ENCODE measurements at regions not wholly inside any gene's neighbourhood (a gene's known extent, or its start where the extent isn't known, plus 50 kb on each side); places are given as distances from the start of the nearest gene placed in this dataset.

DNA sequence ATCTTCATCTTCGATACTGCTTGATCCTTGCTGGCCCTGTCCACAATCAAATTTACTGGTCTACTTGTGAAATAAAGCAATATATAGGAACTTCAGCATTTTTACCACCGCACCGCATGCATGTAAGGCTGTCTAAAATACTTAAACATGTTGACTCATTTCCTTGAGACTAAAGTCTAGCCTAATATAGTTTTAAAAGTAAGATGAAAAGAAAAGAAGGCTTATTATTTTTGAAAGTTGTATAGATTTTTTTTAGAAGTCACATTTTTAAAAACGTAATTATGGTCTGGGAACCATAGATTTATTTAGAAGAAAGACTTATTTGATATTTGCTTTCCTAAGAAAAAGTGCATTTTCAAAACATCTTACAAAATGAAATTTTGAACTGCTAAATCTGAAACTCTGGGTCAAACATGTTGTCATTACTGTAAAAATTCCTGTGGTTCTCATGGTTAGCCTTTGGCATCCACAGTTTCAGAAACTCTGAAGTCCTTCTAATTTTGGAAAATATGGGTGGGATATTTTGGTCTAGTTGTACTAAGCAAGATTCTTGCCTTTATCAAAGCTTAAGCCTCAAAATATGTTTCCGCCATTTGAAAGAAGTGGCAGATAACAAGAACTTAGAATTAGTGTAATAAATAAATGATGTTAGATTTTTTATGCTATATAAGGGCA, 423.5 kb upstream of the CTSO start:
- H3K36me3 ChIP-seq (ENCODE audit: control insufficient read depth, insufficient read depth, low read length) = no peaks in the 10 kb centered on the region

More for the DNA sequence above, 423.5 kb upstream of the CTSO start:
- WGBS, 2 experiments (ENCODE audit: extremely low coverage in 2 of 2, insufficient read length in 1 of 2) = no CpG with 5 or more reads among the region's 5 CpGs
- TF ChIP-seq FOS (IDR thresholded peaks at IDR 0.05; ENCODE audit: low read depth, low read length) = no peak
- TF ChIP-seq MAZ (IDR thresholded peaks at IDR 0.05; ENCODE audit: borderline replicate concordance, low read depth, low read length) = no peak
- TF ChIP-seq ELK1 (IDR thresholded peaks at IDR 0.05; ENCODE audit: borderline replicate concordance, low read depth, low read length) = no peak
- no peak for TF ChIP-seq RAD21 (IDR thresholded peaks at IDR 0.05; ENCODE audit: low read length)
- TF ChIP-seq SMC3 (IDR thresholded peaks at IDR 0.05; ENCODE audit: low read depth, low read length) = no peak
- no peak for TF ChIP-seq NFE2L2 (IDR thresholded peaks at IDR 0.05; ENCODE audit: low read depth, low read length)
- TF ChIP-seq MXI1 (IDR thresholded peaks at IDR 0.05; ENCODE audit: borderline replicate concordance, low read depth, low read length) = no peak
- TF ChIP-seq MAFK (IDR thresholded peaks at IDR 0.05; ENCODE audit: low read depth, low read length) = no peak
- no peak for TF ChIP-seq USF2 (IDR thresholded peaks at IDR 0.05; ENCODE audit: low read depth, low read length)
- TF ChIP-seq CEBPB (IDR thresholded peaks at IDR 0.05; ENCODE audit: low read depth, low read length) = no peak
- no peak for TF ChIP-seq RFX5 (IDR thresholded peaks at IDR 0.05; ENCODE audit: low read depth, low read length)
- no peak for TF ChIP-seq BHLHE40 (IDR thresholded peaks at IDR 0.05; ENCODE audit: low read depth, low read length)
- TF ChIP-seq, protein P1, sequence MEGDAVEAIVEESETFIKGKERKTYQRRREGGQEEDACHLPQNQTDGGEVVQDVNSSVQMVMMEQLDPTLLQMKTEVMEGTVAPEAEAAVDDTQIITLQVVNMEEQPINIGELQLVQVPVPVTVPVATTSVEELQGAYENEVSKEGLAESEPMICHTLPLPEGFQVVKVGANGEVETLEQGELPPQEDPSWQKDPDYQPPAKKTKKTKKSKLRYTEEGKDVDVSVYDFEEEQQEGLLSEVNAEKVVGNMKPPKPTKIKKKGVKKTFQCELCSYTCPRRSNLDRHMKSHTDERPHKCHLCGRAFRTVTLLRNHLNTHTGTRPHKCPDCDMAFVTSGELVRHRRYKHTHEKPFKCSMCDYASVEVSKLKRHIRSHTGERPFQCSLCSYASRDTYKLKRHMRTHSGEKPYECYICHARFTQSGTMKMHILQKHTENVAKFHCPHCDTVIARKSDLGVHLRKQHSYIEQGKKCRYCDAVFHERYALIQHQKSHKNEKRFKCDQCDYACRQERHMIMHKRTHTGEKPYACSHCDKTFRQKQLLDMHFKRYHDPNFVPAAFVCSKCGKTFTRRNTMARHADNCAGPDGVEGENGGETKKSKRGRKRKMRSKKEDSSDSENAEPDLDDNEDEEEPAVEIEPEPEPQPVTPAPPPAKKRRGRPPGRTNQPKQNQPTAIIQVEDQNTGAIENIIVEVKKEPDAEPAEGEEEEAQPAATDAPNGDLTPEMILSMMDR (conservative IDR thresholded peaks at IDR 0.05; ENCODE audit: low read depth, low read length) = no peak
- no peak for TF ChIP-seq POLR2A (IDR thresholded peaks at IDR 0.05; ENCODE audit: low read depth, low read length)
- TF ChIP-seq RCOR1 (IDR thresholded peaks at IDR 0.05; ENCODE audit: insufficient replicate concordance, low read length) = no peak
- TF ChIP-seq CHD1 (IDR thresholded peaks at IDR 0.05; ENCODE audit: low read depth, low read length) = no peak
- no peak overlapping the region for H2AK5ac ChIP-seq (ENCODE audit: low read depth, low read length)
- H2AFZ ChIP-seq (replicated peaks; ENCODE audit: low read length, poor library complexity) = no peak overlapping the region
- no peak overlapping the region for H4K5ac ChIP-seq (ENCODE audit: low read depth, low read length)
- H3K4ac ChIP-seq (ENCODE audit: low read depth, low read length) = no peak overlapping the region
- ChIA-PET POLR2A (ENCODE audit: unreplicated experiment) (no interaction called here), CTCF (interaction anchor here (0.9 to 1.0 kb wide), 2 partner anchors 83 to 96 kb away, joined by 3 read pairs; no protein-coding TSS in a partner anchor)
- H4K20me1 ChIP-seq (ENCODE audit: insufficient read depth, low read length) = no peaks in the 10 kb centered on the region
- no peak overlapping the region for H2AK9ac ChIP-seq (replicated peaks; ENCODE audit: low read depth, low read length, poor library complexity)
- peak overlapping the region; percentile 57 for H2BK5ac ChIP-seq (ENCODE audit: low read depth, low read length, poor library complexity, severe bottlenecking)
- no peaks in the 10 kb centered on the region for H3K27me3 ChIP-seq (ENCODE audit: control insufficient read depth, insufficient read depth, low read length)
- BruUV-seq (replicated peaks) = no TSS peak
- no peak overlapping the region for H3K56ac ChIP-seq (ENCODE audit: extremely low read depth, insufficient read depth, low read length)
- DNase-seq (peak; percentile 64), ATAC-seq (ENCODE audit: low read depth) (peak; percentile 70)
- dilution Hi-C loops (cut with HindIII; ENCODE audit: low sequenced_read_pairs, unreplicated experiment) = no loop called here
- no peak overlapping the region for H3K23ac ChIP-seq (ENCODE audit: low read depth, low read length)
- H3K79me1 ChIP-seq (ENCODE audit: low read depth in 1 of 2, low read length in 2 of 2) = no peaks in the 10 kb centered on the region
- H2BK20ac ChIP-seq (ENCODE audit: low read depth, low read length) = no peak overlapping the region
- no peak overlapping the region for H3K9ac ChIP-seq (ENCODE audit: low read depth, low read length)
- no peak overlapping the region; the same call in 1 of the 2 replicates for H4K91ac ChIP-seq (ENCODE audit: insufficient read depth, low read depth, low read length)
- peak overlapping the region; percentile 84; the same call in 2 of the 3 replicates for H2BK15ac ChIP-seq (ENCODE audit: low read depth, low read length)
- in situ Hi-C loops (cut with MboI; ENCODE audit: low sequenced_read_pairs) = no loop called here
- no peak overlapping the region for H3K14ac ChIP-seq (replicated peaks; ENCODE audit: low read depth, low read length)
- H4K8ac ChIP-seq (ENCODE audit: low read depth in 2 of 2, low read length in 2 of 2) = no peak overlapping the region
- H3K18ac ChIP-seq (ENCODE audit: low read depth, low read length) = no peak overlapping the region; the same call in 1 of the 2 replicates
- H3K9me3 ChIP-seq (ENCODE audit: control insufficient read depth, insufficient read depth, low read length) = no peaks in the 10 kb centered on the region
- H3K4me1 ChIP-seq (ENCODE audit: control insufficient read depth, insufficient read depth, low read length) = peaks cover 2% of the 10 kb centered on the region
- H3K4me3 ChIP-seq (ENCODE audit: insufficient read depth, low read depth, low read length) = no peak overlapping the region
- intact Hi-C loops (cut with micrococcal nuclease) = loop anchor here (5.0 to 10.0 kb wide), 2 partner anchors 402 to 595 kb away; partner anchors contain the start of gene PDGFC
- peak overlapping the region; percentile 17 for H3K4me2 ChIP-seq (ENCODE audit: low read depth, low read length)
- no peaks in the 10 kb centered on the region for H3K9me1 ChIP-seq (ENCODE audit: insufficient read depth, low read length)
- peak overlapping the region; percentile 47; the same call in 1 of the 2 replicates for H2BK120ac ChIP-seq (ENCODE audit: low read depth, low read length)
- H3K27ac ChIP-seq (ENCODE audit: insufficient read depth, low read length) = peak overlapping the region; percentile 23; the same call in 1 of the 2 replicates
